ENCODE measurements at regions not wholly inside any gene's neighbourhood (a gene's known extent, or its start where the extent isn't known, plus 50 kb on each side); places are given as distances from the start of the nearest gene placed in this dataset.
"Not testable (repeated sequence)": the region's sequence is repeated elsewhere in the genome, so short reads cannot be mapped to it uniquely, and the experiment has no call there.

DNA sequence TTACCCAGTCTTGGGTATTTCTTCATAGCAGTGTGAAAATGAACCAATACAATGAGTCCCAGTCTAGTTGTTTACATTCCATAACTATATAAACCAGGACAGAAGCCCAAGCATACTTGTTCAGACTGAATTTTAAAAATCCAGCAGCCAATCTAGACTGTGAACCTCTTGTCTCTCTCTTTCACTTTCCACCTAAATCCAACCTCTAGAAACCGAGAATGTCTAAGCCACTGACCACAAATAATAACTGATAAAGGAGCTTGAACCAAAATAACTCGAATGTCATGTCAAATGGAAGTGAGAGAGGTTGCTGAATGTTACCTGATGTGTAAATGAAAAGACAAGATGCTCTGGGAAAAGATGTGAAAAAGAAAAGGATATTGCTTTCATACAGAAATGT lies 544.7 kb downstream of the NLGN4X start:
- DNase-seq, result no peak

DNA sequence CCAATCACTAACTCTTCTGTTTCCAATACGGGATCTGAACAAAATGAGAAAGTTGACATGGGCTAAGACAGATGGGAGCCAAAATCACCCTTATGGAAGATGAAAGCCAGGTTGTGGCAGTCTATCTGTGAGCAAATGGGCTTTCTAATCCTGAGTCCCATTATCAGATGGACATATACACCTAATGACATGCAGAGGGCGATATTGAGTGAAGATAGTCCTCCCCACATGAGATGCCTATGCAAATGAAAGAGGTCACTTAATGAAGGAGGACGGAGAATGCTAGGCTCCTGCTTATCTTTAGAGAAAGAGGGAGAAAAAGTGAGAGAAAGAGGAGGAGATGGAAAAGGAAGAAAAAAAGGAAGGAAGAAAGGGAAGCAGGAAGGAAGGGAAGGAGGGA lies 547.5 kb downstream of the NLGN4X start:
- no peak for DNase-seq

DNA sequence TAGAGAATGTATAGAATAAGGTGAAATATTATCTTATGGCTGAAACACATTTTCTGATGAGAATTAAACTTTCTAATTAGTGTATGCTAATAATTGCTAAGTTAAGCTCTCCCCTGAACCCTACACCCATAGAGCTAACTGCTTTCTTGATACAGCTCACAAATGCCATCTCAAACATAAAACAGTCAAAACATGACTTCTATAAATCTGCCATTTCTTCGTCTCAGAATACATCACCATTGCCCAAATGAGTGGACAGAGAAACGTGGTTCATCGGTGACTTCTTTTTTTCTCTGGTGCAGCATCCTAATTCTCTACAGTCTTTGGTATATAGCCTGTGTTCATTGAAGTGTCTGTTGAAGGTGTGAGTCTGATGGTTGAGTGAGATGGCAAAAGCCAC lies 554.6 kb downstream of the NLGN4X start:
- DNase-seq, result no peak

DNA sequence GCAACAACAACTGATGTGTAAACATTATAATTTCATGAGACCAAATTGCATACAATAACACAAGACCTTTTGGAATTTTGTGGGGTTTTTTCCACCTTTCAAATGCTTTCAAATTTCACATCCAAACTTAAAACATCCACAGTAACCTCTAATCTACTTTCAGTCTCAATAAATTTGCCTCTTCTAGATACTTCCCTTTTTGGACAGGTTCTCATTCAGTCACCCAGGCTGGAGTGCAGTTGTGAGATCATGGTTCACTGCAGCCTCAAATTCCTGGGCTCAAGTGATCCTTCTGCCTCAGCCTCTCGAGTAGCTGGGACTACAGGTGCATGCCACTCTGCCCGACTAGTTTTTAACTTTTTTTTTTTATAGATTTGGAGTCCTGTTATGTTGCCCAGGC lies 556.6 kb downstream of the NLGN4X start:
- no peak for DNase-seq

DNA sequence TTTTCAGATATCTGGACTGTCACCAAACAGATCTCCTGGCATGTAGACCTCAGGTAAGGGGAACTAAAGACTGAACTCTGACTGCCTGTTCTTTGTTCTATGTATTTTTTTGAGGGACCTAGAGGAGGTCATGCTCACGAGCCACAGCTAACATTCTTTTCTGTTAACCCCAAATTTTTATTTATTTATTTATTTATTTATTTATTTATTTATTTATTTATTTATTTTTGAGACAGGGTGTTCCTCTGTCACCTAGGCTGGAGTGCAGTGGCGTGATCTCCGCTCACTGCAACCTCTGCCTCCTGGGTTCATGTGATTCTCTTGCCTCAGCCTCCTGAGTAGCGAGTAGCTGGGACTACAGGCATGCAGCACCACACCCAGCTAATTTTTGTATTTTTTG lies 562.0 kb downstream of the NLGN4X start:
- DNase-seq, result not testable (repeated sequence)

DNA sequence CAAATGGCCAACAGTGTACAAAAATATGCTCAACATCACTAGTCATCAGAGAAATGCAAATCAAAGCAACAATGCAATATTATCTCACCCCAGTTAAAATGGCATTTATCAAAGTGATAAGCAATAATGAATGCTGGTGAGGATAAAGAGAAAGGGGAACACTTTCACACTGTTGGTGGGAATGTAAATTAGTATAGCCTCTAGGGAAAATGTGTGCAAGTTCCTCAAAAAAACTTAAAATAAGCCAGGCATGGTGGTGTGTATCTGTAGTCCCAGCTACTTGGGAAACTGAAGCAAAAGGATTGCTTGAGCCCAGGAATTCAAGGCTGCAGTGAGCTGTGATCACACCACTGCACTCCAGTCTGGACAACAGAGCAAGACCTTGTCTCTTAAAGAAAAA lies 572.1 kb downstream of the NLGN4X start:
- no peak for DNase-seq

DNA sequence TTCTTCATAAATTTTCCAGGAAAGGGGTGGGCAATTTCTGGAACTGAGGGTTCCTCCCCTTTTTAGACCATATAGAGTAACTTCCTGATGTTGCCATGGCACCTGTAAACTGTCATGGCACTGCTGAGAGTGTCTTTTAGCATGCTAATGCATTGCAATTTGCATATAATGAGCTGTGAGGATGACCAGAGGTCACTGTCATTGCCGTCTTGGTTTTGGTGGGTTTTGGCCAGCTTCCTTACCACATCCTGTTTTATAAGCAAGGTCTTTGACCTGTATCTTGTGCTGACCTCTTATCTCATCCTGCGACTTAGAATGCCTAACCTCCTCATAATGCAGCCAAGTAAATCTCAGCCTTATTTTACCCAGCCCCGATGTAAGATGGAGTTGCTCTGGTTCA lies 577.8 kb downstream of the NLGN4X start:
- DNase-seq, result no peak

GRCh38 chrX:5648941-5649568 lies 579.6 kb downstream of the NLGN4X start:
- no peak for DNase-seq

GRCh38 chrX:5646818-5647217 lies 581.8 kb downstream of the NLGN4X start:
- no peak for DNase-seq

GRCh38 chrX:5644776-5645175 lies 583.9 kb downstream of the NLGN4X start:
- no peak for DNase-seq

GRCh38 chrX:5640071-5640470 lies 588.6 kb downstream of the NLGN4X start:
- DNase-seq, result no peak

DNA sequence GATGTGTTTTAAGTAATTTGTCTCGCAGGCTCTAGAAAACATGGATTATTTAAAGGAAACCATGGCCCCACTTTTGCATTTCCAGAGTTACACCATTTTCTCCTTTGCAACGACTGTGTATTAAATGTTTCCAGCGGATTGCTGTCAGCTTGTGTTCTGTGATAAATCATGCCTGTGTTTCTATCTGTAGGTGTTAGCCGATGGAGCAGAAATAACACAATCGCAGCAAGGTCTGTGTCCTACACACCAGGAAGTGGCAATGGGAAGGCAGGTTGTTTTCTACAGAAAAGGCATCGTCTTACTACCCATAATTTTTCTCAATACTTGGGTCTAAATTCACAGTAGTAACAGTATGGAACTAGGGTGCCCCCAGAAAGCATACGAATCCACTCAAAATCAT lies 590.1 kb downstream of the NLGN4X start:
- DNase-seq, result no peak

DNA sequence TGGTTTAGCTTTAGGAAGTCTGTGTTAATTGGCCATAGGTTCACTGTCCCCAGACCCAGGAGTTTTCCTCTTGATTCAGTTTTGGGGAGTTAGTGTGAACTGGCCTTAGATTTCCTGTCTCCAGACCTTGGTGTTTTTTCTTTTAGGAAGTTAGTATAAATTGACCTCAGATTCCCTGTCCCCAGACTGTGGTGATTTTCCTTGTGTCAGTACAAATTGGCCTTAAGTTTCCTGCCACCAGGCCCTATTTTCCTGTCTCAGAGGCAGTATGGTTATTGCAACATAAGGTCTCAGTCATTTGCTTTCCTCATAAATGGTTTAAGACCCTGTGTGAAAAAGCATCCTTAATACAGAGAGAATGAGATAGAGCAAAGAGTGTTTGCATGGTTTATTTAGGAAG lies 595.8 kb downstream of the NLGN4X start:
- DNase-seq, result no peak

GRCh38 chrX:5632061-5632614 lies 596.5 kb downstream of the NLGN4X start:
- DNase-seq, result no peak

- no peak for DNase-seq
Observed at GRCh38 chrX:5617666-5618065, 611.0 kb downstream of the NLGN4X start.

DNA sequence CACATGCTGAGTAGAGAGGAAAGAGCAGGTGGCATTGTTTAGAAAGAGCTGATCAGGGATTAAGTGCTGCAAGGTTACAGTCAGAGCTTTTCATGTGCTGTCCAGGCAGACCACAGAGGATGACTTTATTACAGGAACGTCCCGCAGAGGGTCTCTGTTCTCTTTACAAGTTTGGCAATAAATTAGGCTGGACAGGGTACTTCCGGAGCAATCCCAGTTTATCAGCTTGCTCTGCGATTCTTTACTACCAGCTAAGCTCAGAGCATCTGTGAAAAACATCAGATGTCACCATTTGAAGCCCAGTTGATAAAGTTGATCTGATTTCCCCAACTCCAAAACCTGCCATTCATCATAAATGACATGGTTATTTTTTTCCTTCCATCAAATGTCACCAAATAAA lies 633.1 kb downstream of the NLGN4X start:
- DNase-seq, result no peak

DNA sequence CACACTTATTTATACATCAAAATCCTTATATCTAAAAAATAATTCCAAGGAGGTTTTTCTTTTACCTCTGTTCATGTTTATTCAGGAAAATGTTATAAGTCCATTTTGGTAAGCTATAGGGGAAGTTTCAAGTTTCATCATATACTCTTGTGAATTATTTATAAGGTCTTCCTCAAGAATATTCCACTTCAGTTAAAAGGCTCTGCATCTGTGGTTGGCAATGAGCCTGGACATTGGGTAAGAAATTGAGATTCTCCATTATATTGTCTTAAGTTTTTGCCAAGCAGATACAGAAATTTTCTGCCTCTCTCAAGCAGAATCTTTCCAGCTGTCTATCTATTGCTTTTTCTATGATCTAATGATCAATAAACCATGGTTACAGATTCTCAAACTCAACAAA lies 641.9 kb downstream of the NLGN4X start:
- DNase-seq, result no peak

GRCh38 chrX:5575407-5575806 lies 653.3 kb downstream of the NLGN4X start:
- no peak for DNase-seq

DNA sequence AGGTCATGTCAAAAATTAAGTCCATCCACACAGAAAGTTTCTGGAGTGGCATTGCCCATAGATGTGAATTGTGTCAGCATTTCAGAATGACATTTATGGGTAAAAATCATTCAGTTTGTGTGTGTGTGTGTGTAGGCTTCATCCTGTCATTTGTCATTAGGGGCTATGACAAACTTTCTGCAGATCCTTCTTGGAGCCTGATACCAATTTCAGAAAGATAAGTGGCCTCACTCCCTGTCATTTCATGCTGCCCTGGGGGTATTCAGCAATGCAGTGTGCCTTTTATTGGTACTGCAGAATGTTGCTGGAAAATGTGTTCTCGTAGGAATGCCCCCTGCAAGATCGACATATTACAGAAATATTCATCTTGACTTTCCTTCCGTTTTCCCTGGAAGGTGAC lies 659.7 kb downstream of the NLGN4X start:
- no peak for DNase-seq

DNA sequence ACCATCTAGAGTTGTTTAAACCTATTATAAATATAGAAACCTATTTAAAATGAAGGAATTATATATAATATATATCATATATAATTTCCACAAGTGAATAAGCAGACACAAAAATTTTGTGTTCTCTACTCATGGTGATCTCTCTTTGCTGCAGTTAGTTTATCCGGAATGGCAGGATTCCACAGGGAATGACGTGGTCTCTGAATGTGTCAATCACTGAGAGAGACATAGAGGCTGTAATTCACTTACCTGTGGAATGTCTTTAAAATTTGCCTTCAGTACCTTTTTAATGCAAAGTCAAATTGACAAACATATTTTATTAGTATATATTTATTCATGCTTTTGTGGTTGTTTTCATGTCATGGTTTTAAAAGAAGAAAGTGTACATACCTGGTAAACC lies 669.3 kb downstream of the NLGN4X start:
- no peak for DNase-seq

DNA sequence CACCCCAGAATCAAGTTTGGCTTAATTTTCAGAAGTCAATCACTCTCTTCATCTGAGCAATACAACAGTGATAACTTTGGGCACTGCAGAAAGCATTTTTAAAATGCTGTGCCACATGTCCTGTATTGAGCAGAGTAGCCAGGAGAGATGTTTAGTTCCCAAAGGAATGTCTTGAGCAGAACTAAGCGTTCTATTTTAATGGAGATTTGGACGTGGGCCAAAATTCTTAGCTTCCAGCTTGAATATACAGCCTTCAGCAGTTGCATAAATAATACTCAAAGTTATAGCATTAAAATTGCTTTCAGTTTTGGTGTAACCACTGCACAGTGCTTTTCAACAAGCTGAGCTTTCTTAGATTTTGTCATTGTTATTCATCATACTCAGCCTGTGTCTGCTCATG lies 679.2 kb downstream of the NLGN4X start:
- DNase-seq, result no peak

DNA sequence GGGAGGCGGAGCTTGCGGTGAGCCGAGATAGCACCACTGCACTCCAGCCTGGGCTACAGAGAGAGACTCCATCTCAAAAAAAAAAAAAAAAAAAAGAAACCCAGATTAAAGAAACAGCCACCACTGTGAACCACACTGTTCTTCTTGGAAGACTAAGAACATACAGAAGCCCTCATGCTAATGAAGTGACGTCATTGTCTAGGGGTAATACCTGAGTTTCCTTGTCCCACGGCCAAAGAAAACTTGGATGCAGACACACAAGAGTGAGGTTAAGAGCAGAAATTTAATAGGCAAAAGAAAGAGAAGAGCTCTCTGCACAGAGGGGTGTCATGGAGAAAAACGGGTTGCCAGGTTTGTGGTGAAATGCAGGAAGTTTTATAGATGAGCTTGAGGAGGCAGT lies 691.6 kb downstream of the NLGN4X start:
- DNase-seq, result no peak

DNA sequence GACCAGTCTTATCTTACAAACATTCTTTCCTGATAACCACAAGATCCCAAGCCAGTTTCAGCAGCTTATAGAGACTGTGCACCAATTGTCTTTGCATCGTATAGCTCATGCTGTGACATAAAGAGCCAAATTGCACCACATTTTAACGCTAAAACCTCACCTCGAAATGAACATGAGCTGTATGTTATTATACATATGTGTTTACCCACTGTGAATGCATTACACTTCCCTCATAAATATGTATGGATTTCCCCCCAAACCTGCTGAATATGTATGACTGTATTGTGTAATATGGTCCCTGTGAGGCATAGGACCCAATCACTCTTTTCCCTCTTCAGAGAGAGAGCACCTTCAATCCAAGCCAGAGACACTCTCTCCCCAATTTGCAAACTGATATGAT lies 692.4 kb downstream of the NLGN4X start:
- DNase-seq, result no peak

GRCh38 chrX:5528057-5528456 lies 700.6 kb downstream of the NLGN4X start:
- DNase-seq, result no peak

GRCh38 chrX:5526191-5526590 lies 702.5 kb downstream of the NLGN4X start:
- no peak for DNase-seq

All from stimulated activated CD4-positive, alpha-beta T cell treated with anti-CD3 and anti-CD28 coated beads, Interleukin-2, amount 100 ng/mL, for 48 hours (primary cell).